SU-DHL-6 (cell line): ENCODE measurements at regions not wholly inside any gene's neighbourhood (a gene's known extent, or its start where the extent isn't known, plus 50 kb on each side); places are given as distances from the start of the nearest gene placed in this dataset.

ENCODE experiments used
- H2AFZ ChIP-seq: fragments of 200-600 bp; sonication (generic); 2 replicates; pipeline ENCODE4 v1.6.1; 2014; ENCODE audit warnings: low read depth, mild to moderate bottlenecking, moderate library complexity, mixed read lengths, antibody characterized with exemption, low read length; ENCODE audit not compliant: severe bottlenecking
- H3F3A ChIP-seq: fragments of 200-600 bp; shearing (Covaris generic); 2 replicates; pipeline ENCODE4 v1.6.0; 2016; ENCODE audit warnings: antibody characterized with exemption, mild to moderate bottlenecking; ENCODE audit not compliant: insufficient read depth
- H3K27ac ChIP-seq: fragments of 200-600 bp; sonication (generic); 2 replicates; pipeline ENCODE4 v1.5.1; 2016; ENCODE audit warnings: low read depth, mild to moderate bottlenecking, low read length, moderate library complexity, mixed read lengths
- H3K27me3 ChIP-seq: fragments of 200-600 bp; sonication (generic), shearing (Covaris generic); 2 replicates; pipeline ENCODE4 v1.6.0; 2014; ENCODE audit warnings: mild to moderate bottlenecking, low read length
- H3K36me3 ChIP-seq: fragments of 200-600 bp; sonication (generic); 2 replicates; pipeline ENCODE4 v1.6.1; 2014; ENCODE audit warnings: mild to moderate bottlenecking, low read length, mixed read lengths
- H3K4me2 ChIP-seq: fragments of 300-600, 200-600 bp; shearing (Covaris generic), sonication (generic); 2 replicates; pipeline ENCODE4 v1.6.0; 2014; ENCODE audit warnings: low read length, low read depth, mild to moderate bottlenecking; ENCODE audit not compliant: poor library complexity, severe bottlenecking
- H3K4me3 ChIP-seq: fragments of 200-600 bp; sonication (generic); 2 replicates; pipeline ENCODE4 v1.5.1; 2014; ENCODE audit warnings: antibody characterized with exemption, low read length, mild to moderate bottlenecking, mixed read lengths; ENCODE audit not compliant: insufficient read depth, poor library complexity, severe bottlenecking
- H3K79me2 ChIP-seq: fragments of 200-600 bp; sonication (generic); 2 replicates; pipeline ENCODE4 v1.6.1; 2014; ENCODE audit warnings: mild to moderate bottlenecking, low read length, moderate library complexity; ENCODE audit not compliant: insufficient read depth
- H3K9ac ChIP-seq: fragments of 200-600 bp; sonication (generic); 2 replicates; pipeline ENCODE4 v1.7.0; 2014; ENCODE audit warnings: mild to moderate bottlenecking, low read length
- H3K9me2 ChIP-seq: fragments of 200-600 bp; sonication (generic); replicated peaks from 2 replicates; pipeline ENCODE4 v1.6.1; 2014; ENCODE audit warnings: low read length; ENCODE audit not compliant: insufficient read depth
- H3K9me3 ChIP-seq: fragments of 200-600 bp; sonication (generic); 2 replicates; pipeline ENCODE4 v1.6.1; 2014; ENCODE audit warnings: low read length, mixed read lengths; ENCODE audit not compliant: insufficient read depth
- H4K20me1 ChIP-seq: fragments of 200-600 bp; sonication (generic); 2 replicates; pipeline ENCODE4 v1.6.1; 2014; ENCODE audit warnings: low read depth, mild to moderate bottlenecking, antibody characterized with exemption, low read length, moderate library complexity, mixed read lengths
- EZH2phosphoT487 ChIP-seq: fragments of 200-600 bp; sonication (generic), shearing (Covaris generic); conservative IDR thresholded peaks from 2 replicates; pipeline ENCODE4 v1.6.1; 2018; ENCODE audit warnings: mild to moderate bottlenecking, antibody characterized with exemption, low read length, moderate library complexity, mixed read lengths
- TF ChIP-seq, protein P1 (sequence below): fragments of 200-600 bp; sonication (generic); IDR thresholded peaks from one replicate; pipeline ENCODE4 v1.5.1; 2017; ENCODE audit warnings: antibody characterized with exemption, mild to moderate bottlenecking, low read length, moderate library complexity; ENCODE audit not compliant: insufficient read depth, poor library complexity, severe bottlenecking

- no peak overlapping the region for H3K27ac ChIP-seq
- H3K4me2 ChIP-seq: no peak overlapping the region
- no peak overlapping the region for H3K9ac ChIP-seq
- H3K79me2 ChIP-seq: no peaks in the 10 kb centered on the region
- H4K20me1 ChIP-seq: no peaks in the 10 kb centered on the region
- no peaks in the 10 kb centered on the region for H3K36me3 ChIP-seq
- H3K27me3 ChIP-seq: no peaks in the 10 kb centered on the region
- no peak overlapping the region for H2AFZ ChIP-seq
- no peaks in the 10 kb centered on the region for H3F3A ChIP-seq
- no peak for TF ChIP-seq EZH2phosphoT487
- TF ChIP-seq, protein P1, sequence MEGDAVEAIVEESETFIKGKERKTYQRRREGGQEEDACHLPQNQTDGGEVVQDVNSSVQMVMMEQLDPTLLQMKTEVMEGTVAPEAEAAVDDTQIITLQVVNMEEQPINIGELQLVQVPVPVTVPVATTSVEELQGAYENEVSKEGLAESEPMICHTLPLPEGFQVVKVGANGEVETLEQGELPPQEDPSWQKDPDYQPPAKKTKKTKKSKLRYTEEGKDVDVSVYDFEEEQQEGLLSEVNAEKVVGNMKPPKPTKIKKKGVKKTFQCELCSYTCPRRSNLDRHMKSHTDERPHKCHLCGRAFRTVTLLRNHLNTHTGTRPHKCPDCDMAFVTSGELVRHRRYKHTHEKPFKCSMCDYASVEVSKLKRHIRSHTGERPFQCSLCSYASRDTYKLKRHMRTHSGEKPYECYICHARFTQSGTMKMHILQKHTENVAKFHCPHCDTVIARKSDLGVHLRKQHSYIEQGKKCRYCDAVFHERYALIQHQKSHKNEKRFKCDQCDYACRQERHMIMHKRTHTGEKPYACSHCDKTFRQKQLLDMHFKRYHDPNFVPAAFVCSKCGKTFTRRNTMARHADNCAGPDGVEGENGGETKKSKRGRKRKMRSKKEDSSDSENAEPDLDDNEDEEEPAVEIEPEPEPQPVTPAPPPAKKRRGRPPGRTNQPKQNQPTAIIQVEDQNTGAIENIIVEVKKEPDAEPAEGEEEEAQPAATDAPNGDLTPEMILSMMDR: no peak
- H3K9me2 ChIP-seq: no peaks in the 10 kb centered on the region
- no peak overlapping the region for H3K4me3 ChIP-seq
- H3K9me3 ChIP-seq: no peaks in the 10 kb centered on the region
These were observed 1067.9 kb upstream of the MAP3K7 start for GRCh38 chr6:91654793-91655192.

DNA sequence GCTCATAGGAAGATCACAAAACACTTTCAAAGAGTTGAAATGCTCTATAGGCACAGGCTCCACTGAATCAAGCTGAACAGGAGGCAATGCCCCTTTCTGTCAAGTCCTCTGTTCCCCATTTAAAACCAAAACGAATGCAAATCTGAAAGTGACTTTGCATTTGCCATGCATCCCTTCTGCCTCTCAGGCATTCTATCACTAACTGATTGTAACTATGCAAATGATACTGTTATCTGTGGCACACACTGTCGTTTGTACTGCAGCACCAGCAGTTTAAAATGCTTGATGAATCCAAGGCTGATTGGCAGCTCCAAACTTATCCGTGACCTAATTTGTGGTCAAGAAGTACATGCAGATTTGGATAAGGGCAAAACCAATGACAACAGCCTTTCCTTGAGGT is 1067.5 kb upstream of the MAP3K7 start:
- Histone ChIP-seq H3F3A (no peaks in the 10 kb centered on the region), H3K9me3 (no peaks in the 10 kb centered on the region), H3K27ac (no peak overlapping the region), H3K79me2 (no peaks in the 10 kb centered on the region), H3K4me2 (no peak overlapping the region), H3K27me3 (no peaks in the 10 kb centered on the region), H2AFZ (no peak overlapping the region), H3K9ac (no peak overlapping the region), H3K4me3 (no peak overlapping the region), H3K9me2 (no peaks in the 10 kb centered on the region), H3K36me3 (no peaks in the 10 kb centered on the region), H4K20me1 (no peaks in the 10 kb centered on the region)
- TF ChIP-seq EZH2phosphoT487: no peak
- TF ChIP-seq, protein P1: no peak

DNA sequence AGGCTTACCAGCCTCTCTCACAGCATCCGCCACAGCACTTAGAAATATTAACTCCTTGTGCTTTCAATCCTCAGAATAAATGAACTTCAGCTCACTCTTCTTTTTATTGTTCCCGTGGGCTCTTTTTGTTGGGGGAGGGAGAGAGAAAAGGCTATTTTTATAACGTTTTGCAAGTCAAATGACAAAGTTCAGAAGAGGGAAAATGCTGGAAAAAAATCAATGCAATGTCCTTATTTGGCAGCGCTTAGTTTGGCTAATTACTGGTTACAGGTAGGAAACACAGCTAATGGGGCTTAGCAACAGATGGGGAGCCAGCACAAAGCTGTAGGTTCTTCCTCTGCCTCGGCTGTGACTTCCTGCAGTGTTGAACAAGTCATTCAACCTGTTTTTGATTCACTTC is 1067.0 kb upstream of the MAP3K7 start:
- Histone ChIP-seq H3K27ac (no peak overlapping the region), H3K9ac (no peak overlapping the region), H2AFZ (no peak overlapping the region), H3K4me3 (no peak overlapping the region), H3F3A (no peaks in the 10 kb centered on the region), H4K20me1 (no peaks in the 10 kb centered on the region), H3K4me2 (no peak overlapping the region), H3K9me3 (no peaks in the 10 kb centered on the region), H3K36me3 (no peaks in the 10 kb centered on the region), H3K79me2 (no peaks in the 10 kb centered on the region), H3K27me3 (no peaks in the 10 kb centered on the region), H3K9me2 (no peaks in the 10 kb centered on the region)
- TF ChIP-seq EZH2phosphoT487: no peak
- TF ChIP-seq, protein P1: no peak
